ENCODE measurements at regions not wholly inside any gene's neighbourhood (a gene's known extent, or its start where the extent isn't known, plus 50 kb on each side); places are given as distances from the start of the nearest gene placed in this dataset.

GRCh38 chr17:79168486-79169055 is 93.9 kb downstream of the ENGASE start:
- H3K27ac ChIP-seq, result no peak overlapping the region
- TF ChIP-seq ZFX (IDR thresholded peaks at IDR 0.05), result no peak
- TF ChIP-seq CTCF (conservative IDR thresholded peaks at IDR 0.05), result no peak

- H3K27ac ChIP-seq, result no peak overlapping the region
- no peak for TF ChIP-seq ZFX (IDR thresholded peaks at IDR 0.05)
- no peak for TF ChIP-seq CTCF (conservative IDR thresholded peaks at IDR 0.05)
Measured at GRCh38 chr17:79167486-79167885, 92.9 kb downstream of the ENGASE start.

- no peak overlapping the region for H3K27ac ChIP-seq
- TF ChIP-seq ZFX (IDR thresholded peaks at IDR 0.05), result no peak
- no peak for TF ChIP-seq CTCF (conservative IDR thresholded peaks at IDR 0.05)
Measured at GRCh38 chr17:79165756-79166473, 91.3 kb downstream of the ENGASE start.

GRCh38 chr17:79164913-79165695 is 90.5 kb downstream of the ENGASE start:
- H3K27ac ChIP-seq, result no peak overlapping the region
- no peak for TF ChIP-seq CTCF (conservative IDR thresholded peaks at IDR 0.05)
- no peak for TF ChIP-seq ZFX (IDR thresholded peaks at IDR 0.05)

GRCh38 chr17:79164408-79164807 is 89.8 kb downstream of the ENGASE start:
- TF ChIP-seq CTCF (conservative IDR thresholded peaks at IDR 0.05), result no peak
- no peak for TF ChIP-seq ZFX (IDR thresholded peaks at IDR 0.05)
- no peak overlapping the region for H3K27ac ChIP-seq

GRCh38 chr17:79163071-79163470 is 88.4 kb downstream of the ENGASE start:
- TF ChIP-seq CTCF (conservative IDR thresholded peaks at IDR 0.05) (no peak), ZFX (IDR thresholded peaks at IDR 0.05) (no peak)

More at GRCh38 chr17:79163071-79163470, 88.4 kb downstream of the ENGASE start:
- no peak overlapping the region for H3K27ac ChIP-seq

Measured in C4-2B (cell line).